ENCODE measurements at regions not wholly inside any gene's neighbourhood (a gene's known extent, or its start where the extent isn't known, plus 50 kb on each side); places are given as distances from the start of the nearest gene placed in this dataset.
A peak's percentile ranks its signal among the peaks of the same experiment; 100 is the strongest.
"Not testable (repeated sequence)": the region's sequence is repeated elsewhere in the genome, so short reads cannot be mapped to it uniquely, and the experiment has no call there.

DNA sequence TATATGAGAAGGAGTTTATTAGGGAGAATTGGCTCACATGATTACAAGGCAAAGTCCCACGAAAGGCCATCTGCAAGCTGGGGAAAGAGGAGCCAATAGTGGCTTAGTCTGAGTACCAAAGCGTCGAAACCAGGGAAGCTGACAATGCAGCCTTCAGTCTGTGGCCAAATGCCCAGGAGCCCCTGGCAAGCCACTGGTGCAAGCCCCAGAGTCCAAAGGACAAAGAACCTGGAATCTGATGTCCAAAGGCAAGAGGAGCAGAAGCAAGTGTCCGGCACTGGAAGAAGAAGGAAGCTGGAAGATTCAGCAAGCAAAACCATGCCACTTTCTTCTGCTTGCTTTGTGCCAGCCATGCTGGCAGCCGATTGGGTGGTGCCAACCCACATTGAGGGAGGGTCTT lies 74.3 kb upstream of the NPAS2 start:
- Histone ChIP-seq H3K4me1 (ENCODE audit: low read depth) (no peaks in the 10 kb centered on the region), H3K36me3 (no peaks in the 10 kb centered on the region), H3K9me3 (ENCODE audit: low read depth) (no peaks in the 10 kb centered on the region), H3K27ac (no peak overlapping the region), H3K27me3 (no peaks in the 10 kb centered on the region), H3K4me3 (no peak overlapping the region)
- TF ChIP-seq, protein P1, sequence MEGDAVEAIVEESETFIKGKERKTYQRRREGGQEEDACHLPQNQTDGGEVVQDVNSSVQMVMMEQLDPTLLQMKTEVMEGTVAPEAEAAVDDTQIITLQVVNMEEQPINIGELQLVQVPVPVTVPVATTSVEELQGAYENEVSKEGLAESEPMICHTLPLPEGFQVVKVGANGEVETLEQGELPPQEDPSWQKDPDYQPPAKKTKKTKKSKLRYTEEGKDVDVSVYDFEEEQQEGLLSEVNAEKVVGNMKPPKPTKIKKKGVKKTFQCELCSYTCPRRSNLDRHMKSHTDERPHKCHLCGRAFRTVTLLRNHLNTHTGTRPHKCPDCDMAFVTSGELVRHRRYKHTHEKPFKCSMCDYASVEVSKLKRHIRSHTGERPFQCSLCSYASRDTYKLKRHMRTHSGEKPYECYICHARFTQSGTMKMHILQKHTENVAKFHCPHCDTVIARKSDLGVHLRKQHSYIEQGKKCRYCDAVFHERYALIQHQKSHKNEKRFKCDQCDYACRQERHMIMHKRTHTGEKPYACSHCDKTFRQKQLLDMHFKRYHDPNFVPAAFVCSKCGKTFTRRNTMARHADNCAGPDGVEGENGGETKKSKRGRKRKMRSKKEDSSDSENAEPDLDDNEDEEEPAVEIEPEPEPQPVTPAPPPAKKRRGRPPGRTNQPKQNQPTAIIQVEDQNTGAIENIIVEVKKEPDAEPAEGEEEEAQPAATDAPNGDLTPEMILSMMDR (IDR thresholded peaks at IDR 0.05; ENCODE audit: low read depth, low read length): no peak
- DNase-seq (ENCODE audit: low read depth in 1 of 2, low spot score in 1 of 2): no peak

DNA sequence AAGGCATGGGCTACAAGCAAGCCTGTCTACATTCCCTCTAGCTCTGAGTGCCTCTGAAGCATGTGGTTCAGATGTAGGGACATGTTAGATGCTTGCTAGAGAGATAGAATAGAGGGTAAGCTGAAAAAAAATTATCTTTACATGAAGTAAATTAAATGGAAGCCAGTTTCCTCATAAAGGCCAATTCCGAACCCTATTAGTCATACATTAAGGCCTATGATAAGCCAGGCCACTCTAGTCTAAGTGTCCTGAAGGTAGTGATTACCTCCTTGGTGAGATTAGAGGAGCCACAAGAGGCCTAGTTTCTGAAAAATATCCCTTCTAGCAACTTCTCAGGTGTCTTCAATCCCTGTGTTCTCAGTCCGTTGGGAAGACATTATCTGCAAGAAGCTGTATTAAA lies 72.4 kb upstream of the NPAS2 start:
- no peaks in the 10 kb centered on the region for H3K9me3 ChIP-seq (ENCODE audit: low read depth)
- no peaks in the 10 kb centered on the region for H3K4me1 ChIP-seq (ENCODE audit: low read depth)
- no peaks in the 10 kb centered on the region for H3K27me3 ChIP-seq
- TF ChIP-seq, protein P1 (IDR thresholded peaks at IDR 0.05; ENCODE audit: low read depth, low read length): no peak
- no peaks in the 10 kb centered on the region for H3K36me3 ChIP-seq
- no peak overlapping the region for H3K4me3 ChIP-seq
- no peak overlapping the region for H3K27ac ChIP-seq
- DNase-seq (ENCODE audit: low read depth in 1 of 2, low spot score in 1 of 2): peak in 1 of 2 donors; percentile 57

- Histone ChIP-seq H3K9me3 (ENCODE audit: low read depth) (no peaks in the 10 kb centered on the region), H3K27ac (no peak overlapping the region), H3K36me3 (no peaks in the 10 kb centered on the region), H3K4me3 (no peak overlapping the region), H3K27me3 (no peaks in the 10 kb centered on the region), H3K4me1 (ENCODE audit: low read depth) (no peaks in the 10 kb centered on the region)
- peak in 1 of 2 donors; percentile 43 for DNase-seq (ENCODE audit: low read depth in 1 of 2, low spot score in 1 of 2)
- TF ChIP-seq, protein P1 (IDR thresholded peaks at IDR 0.05; ENCODE audit: low read depth, low read length): no peak
These were observed 71.8 kb upstream of the NPAS2 start for GRCh38 chr2:100747996-100748615.

DNA sequence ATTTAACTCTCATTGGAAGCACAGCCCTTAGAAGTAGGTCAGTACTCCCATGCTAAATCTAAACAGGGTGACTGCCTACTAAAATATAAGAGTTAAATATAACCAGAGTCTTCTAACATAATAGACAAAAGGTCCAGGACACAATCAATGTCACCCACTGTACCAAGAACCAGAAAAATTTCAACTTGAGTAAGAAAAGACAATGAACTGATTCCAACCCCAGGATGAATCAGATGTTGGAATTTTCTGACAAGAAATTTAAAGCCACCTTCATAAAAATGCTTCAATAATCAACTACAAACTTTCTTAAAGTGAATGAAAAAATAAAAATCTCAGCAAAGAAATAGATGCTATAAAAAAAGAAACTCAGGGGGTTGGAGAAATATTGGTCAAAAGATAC lies 71.3 kb upstream of the NPAS2 start:
- Histone ChIP-seq H3K27me3 (no peaks in the 10 kb centered on the region), H3K4me1 (ENCODE audit: low read depth) (no peaks in the 10 kb centered on the region), H3K36me3 (no peaks in the 10 kb centered on the region), H3K9me3 (ENCODE audit: low read depth) (no peaks in the 10 kb centered on the region), H3K27ac (no peak overlapping the region), H3K4me3 (no peak overlapping the region)
- TF ChIP-seq, protein P1 (IDR thresholded peaks at IDR 0.05; ENCODE audit: low read depth, low read length): no peak
- no peak for DNase-seq (ENCODE audit: low read depth in 1 of 2, low spot score in 1 of 2)

DNA sequence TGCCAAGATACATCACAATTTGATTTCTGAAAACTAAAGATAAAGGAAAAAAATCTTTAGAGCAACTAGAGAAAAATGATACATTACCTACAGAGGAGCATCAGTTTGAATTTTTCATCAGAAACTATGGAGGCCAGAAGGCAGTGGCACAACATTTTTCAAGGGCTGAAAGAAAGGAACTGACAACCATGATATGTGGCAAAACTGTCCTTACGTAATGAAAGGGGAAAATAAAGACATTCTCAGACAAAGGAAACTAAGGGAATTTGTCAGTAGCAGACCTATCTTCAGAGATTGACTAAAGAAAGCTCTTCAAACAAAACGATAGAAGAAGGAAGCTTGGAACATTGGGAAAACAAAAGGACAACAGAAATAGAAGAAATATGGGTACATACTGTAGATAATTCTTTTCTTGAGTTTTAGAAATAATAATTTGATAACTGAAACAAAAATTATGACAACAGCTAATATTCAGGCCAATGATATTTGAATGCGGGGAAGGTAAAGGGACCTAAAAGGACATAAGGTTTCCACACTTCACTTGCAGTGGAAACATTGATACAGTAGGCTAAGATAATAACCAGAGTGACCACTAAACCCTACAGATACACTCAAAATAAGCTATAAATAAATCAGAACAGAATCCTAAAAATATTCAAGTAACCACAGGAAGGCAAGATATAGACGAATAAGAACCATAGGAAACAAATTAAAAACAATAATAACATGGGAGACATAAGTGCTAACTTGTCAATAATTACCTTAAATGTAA lies 70.0 kb upstream of the NPAS2 start:
- H3K4me3 ChIP-seq: no peak overlapping the region
- H3K27ac ChIP-seq: no peak overlapping the region
- H3K4me1 ChIP-seq (ENCODE audit: low read depth): no peaks in the 10 kb centered on the region
- TF ChIP-seq, protein P1 (IDR thresholded peaks at IDR 0.05; ENCODE audit: low read depth, low read length): no peak
- H3K27me3 ChIP-seq: no peaks in the 10 kb centered on the region
- no peak for DNase-seq (ENCODE audit: low read depth in 1 of 2, low spot score in 1 of 2)
- no peaks in the 10 kb centered on the region for H3K9me3 ChIP-seq (ENCODE audit: low read depth)
- no peaks in the 10 kb centered on the region for H3K36me3 ChIP-seq

DNA sequence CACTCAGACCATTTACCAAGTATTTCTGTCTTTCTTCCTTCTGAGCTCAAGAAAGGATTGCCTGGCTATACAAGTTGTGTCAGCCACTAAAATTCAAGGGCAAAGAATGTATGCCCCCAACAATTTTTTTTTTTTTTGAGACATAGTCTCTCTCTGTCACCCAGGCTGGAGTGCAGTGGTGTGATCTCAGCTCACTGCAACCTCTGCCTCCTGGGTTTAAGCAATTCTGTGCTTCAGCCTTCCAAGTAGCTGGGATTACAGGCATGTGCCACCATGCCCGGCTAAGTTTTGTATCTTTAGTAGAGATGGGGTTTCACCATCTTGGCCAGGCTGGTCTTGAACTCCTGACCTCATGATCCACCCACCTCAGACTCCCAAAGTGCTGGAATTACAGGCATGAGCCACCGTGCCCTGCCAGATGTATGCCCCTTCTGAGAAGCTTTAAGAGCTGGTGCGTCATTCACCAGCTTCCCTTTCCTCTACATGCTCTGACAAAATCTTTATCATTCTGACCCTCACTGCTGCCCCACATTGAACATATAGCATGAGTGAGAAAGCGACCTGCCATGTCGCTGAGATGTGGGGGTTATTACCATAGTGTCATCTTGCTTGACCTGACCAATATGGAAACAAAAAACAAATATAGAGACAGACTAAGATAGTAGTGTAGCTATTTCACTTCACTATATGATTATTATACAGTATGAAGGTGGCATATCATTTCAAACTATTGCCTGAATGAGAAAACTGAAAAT lies 67.9 kb upstream of the NPAS2 start:
- H3K27ac ChIP-seq; H3K4me3 ChIP-seq; H3K27me3 ChIP-seq; H3K4me1 ChIP-seq (ENCODE audit: low read depth); H3K36me3 ChIP-seq; H3K9me3 ChIP-seq (ENCODE audit: low read depth): not testable (repeated sequence)
- DNase-seq (ENCODE audit: low read depth in 1 of 2, low spot score in 1 of 2): peak in 1 of 2 donors; percentile 74
